ENCODE measurements at regions not wholly inside any gene's neighbourhood (a gene's known extent, or its start where the extent isn't known, plus 50 kb on each side); places are given as distances from the start of the nearest gene placed in this dataset.

DNA sequence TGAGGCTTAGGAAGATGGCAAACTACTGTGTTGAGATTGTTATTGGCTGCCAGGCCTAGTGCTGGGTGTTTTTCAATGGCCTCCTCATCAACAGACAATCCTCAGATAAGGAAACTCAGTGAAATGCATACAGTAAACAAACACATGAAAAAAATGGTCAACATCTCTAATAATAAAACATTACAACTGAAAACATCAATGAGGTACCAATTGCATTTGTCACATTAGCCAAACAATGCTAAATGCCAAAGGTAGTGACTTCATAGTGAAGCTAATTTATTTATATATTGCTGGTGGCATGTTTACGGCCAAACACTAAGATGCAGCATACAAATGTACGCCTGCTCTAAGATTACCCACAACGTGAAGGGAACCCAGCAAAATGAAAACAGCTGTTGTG, 224.0 kb upstream of the UBL3 start:
- H4K20me1 ChIP-seq (replicated peaks in 1 of 2; ENCODE audit: control insufficient read depth in 1 of 2, insufficient read depth in 2 of 2, low read length in 2 of 2): no peaks in the 10 kb centered on the region
- no peak overlapping the region for H2BK120ac ChIP-seq (replicated peaks; ENCODE audit: low read depth, low read length)
- H2BK5ac ChIP-seq (ENCODE audit: low read depth, low read length): no peak overlapping the region
- no peak overlapping the region for H3K14ac ChIP-seq (ENCODE audit: insufficient read length)
- H2BK15ac ChIP-seq (ENCODE audit: low read length): no peak overlapping the region
- no peak overlapping the region for H2AFZ ChIP-seq (ENCODE audit: low read length)
- H3K27me3 ChIP-seq (replicated peaks in 1 of 4; ENCODE audit: control insufficient read depth in 3 of 4, extremely low read depth in 1 of 4, insufficient read depth in 3 of 4, low read length in 3 of 4): no peaks in the 10 kb centered on the region
- no peak overlapping the region for H3K4me2 ChIP-seq (ENCODE audit: insufficient read depth in 1 of 2, low read depth in 2 of 2, low read length in 2 of 2)
- H4K5ac ChIP-seq (ENCODE audit: insufficient read length, low read depth, low read length): no peak overlapping the region
- ChIA-PET CTCF (ENCODE audit: partially characterized antibody) (no interaction called here), POLR2A (ENCODE audit: partially characterized antibody) (no interaction called here)
- no peak overlapping the region for H4K91ac ChIP-seq (replicated peaks; ENCODE audit: insufficient read length, low read length)
- no peak overlapping the region for H3K9ac ChIP-seq (replicated peaks in 1 of 4; ENCODE audit: extremely low read depth in 1 of 4, low read depth in 3 of 4, low read length in 3 of 4)
- no peak overlapping the region for H2BK12ac ChIP-seq (ENCODE audit: low read depth, low read length)
- peaks cover 0 to 4% (median 1%) of the 10 kb centered on the region in 4 experiments; a peak in 3 of 7 replicates for H3K4me1 ChIP-seq (replicated peaks in 1 of 4; ENCODE audit: control insufficient read depth in 3 of 4, insufficient read depth in 4 of 4, low read length in 3 of 4)
- H2AK5ac ChIP-seq (ENCODE audit: low read depth, low read length): no peak overlapping the region
- H4K8ac ChIP-seq (ENCODE audit: extremely low read depth, insufficient read depth, low read length): no peak overlapping the region
- no peak overlapping the region for H3K18ac ChIP-seq (ENCODE audit: extremely low read depth, low read length)
- no peaks in the 10 kb centered on the region for H3K79me1 ChIP-seq (ENCODE audit: low read depth, low read length)
- no peak overlapping the region for H3K27ac ChIP-seq (ENCODE audit: low read depth, low read length)
- no peaks in the 10 kb centered on the region for H3K79me2 ChIP-seq (ENCODE audit: control insufficient read depth in 1 of 2, insufficient read depth in 2 of 2, low read length in 2 of 2)
- H3K9me3 ChIP-seq (ENCODE audit: insufficient read depth in 2 of 2, low read depth in 1 of 2, low read length in 1 of 2): no peaks in the 10 kb centered on the region
- H3K56ac ChIP-seq (replicated peaks; ENCODE audit: insufficient read length, low read depth, low read length): no peak overlapping the region
- WGBS, 2 experiments (ENCODE audit: extremely low coverage in 1 of 2, insufficient coverage in 1 of 2, insufficient read length in 1 of 2, insufficient replicate concordance in 2 of 2, low coverage in 1 of 2, low lambda C conversion rate in 2 of 2, missing lambda C conversion rate in 1 of 2): 96% methylated on average over 3 of the region's 3 CpGs; no CpG with 5 or more reads in 1 of the 2 experiments
- H3K23ac ChIP-seq (ENCODE audit: insufficient read length): no peak overlapping the region
- peak in 1 of 2 experiments; percentile 6 for DNase-seq (ENCODE audit: low read depth in 1 of 2, low spot score in 2 of 2)
- no peak overlapping the region for H3K4me3 ChIP-seq (ENCODE audit: extremely low read depth in 1 of 4, insufficient read depth in 2 of 4, low read depth in 3 of 4, low read length in 4 of 4)
- no peak for FAIRE-seq
- H2BK20ac ChIP-seq (ENCODE audit: low read length): no peak overlapping the region
- no peaks in the 10 kb centered on the region for H3K23me2 ChIP-seq (ENCODE audit: low read depth, low read length)
- H3K4ac ChIP-seq (replicated peaks; ENCODE audit: insufficient read length, low read depth, low read length): no peak overlapping the region
- H3K36me3 ChIP-seq (ENCODE audit: control insufficient read depth in 2 of 4, insufficient read depth in 4 of 4, low read length in 3 of 4): no peaks in the 10 kb centered on the region
- TF ChIP-seq, protein P1, sequence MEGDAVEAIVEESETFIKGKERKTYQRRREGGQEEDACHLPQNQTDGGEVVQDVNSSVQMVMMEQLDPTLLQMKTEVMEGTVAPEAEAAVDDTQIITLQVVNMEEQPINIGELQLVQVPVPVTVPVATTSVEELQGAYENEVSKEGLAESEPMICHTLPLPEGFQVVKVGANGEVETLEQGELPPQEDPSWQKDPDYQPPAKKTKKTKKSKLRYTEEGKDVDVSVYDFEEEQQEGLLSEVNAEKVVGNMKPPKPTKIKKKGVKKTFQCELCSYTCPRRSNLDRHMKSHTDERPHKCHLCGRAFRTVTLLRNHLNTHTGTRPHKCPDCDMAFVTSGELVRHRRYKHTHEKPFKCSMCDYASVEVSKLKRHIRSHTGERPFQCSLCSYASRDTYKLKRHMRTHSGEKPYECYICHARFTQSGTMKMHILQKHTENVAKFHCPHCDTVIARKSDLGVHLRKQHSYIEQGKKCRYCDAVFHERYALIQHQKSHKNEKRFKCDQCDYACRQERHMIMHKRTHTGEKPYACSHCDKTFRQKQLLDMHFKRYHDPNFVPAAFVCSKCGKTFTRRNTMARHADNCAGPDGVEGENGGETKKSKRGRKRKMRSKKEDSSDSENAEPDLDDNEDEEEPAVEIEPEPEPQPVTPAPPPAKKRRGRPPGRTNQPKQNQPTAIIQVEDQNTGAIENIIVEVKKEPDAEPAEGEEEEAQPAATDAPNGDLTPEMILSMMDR (IDR thresholded peaks at IDR 0.05; ENCODE audit: control extremely low read depth in 1 of 3, insufficient read depth in 1 of 3, low read depth in 1 of 3, low read length in 3 of 3): no peak
- TF ChIP-seq USF2 (IDR thresholded peaks at IDR 0.05; ENCODE audit: low read length): no peak
